Right lobe of liver (tissue), 4 donors: ENCODE measurements at regions not wholly inside any gene's neighbourhood (a gene's known extent, or its start where the extent isn't known, plus 50 kb on each side); places are given as distances from the start of the nearest gene placed in this dataset.

Experiments used
- POLR2A ChIP-seq: fragments of 450-650 bp; IDR thresholded peaks from one replicate; pipeline ENCODE4 v1.6.1; 2017; ENCODE audit warnings: antibody characterized with exemption, mild to moderate bottlenecking
- TF ChIP-seq, protein P1 (sequence below), 4 donors: fragments of 200-600 bp in 3 of 4; fragments of 450-650 bp in 1 of 4; IDR thresholded peaks; one replicate each; pipeline versions ENCODE4 v1.5.1 to v1.8.0; 2016 to 2022; ENCODE audit warnings: antibody characterized with exemption in 4 of 4, mild to moderate bottlenecking in 2 of 4
- donor health status: DM: no; HTN: no; CAD: no.
- donor health status: DM: no; HTN: no; CAD: no.
- donor health status: DM: no; HTN: yes; CAD: no.

DNA sequence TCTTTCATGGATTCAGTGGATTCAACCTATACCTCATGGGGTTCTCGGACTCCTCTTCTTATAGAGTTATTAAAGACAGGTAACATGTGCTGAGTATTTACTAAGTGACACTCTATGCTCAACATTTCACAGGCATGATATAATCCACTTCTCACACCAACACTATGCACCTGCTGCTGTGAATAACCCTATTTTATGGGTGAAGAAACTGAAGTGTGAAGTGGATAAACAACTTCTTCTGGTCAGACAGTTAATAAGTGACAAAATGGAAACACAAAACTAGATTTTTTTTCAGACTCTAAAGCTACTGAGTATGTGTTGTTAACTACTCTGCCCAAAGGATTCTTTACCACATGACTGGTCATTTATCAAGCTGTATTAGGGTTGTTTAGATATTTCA is 403.5 kb downstream of the DIPK2A start:
- TF ChIP-seq POLR2A: no peak
- TF ChIP-seq, protein P1, sequence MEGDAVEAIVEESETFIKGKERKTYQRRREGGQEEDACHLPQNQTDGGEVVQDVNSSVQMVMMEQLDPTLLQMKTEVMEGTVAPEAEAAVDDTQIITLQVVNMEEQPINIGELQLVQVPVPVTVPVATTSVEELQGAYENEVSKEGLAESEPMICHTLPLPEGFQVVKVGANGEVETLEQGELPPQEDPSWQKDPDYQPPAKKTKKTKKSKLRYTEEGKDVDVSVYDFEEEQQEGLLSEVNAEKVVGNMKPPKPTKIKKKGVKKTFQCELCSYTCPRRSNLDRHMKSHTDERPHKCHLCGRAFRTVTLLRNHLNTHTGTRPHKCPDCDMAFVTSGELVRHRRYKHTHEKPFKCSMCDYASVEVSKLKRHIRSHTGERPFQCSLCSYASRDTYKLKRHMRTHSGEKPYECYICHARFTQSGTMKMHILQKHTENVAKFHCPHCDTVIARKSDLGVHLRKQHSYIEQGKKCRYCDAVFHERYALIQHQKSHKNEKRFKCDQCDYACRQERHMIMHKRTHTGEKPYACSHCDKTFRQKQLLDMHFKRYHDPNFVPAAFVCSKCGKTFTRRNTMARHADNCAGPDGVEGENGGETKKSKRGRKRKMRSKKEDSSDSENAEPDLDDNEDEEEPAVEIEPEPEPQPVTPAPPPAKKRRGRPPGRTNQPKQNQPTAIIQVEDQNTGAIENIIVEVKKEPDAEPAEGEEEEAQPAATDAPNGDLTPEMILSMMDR (IDR thresholded peaks at IDR 0.05): no peak
